ENCODE measurements at regions not wholly inside any gene's neighbourhood (a gene's known extent, or its start where the extent isn't known, plus 50 kb on each side); places are given as distances from the start of the nearest gene placed in this dataset.

DNA sequence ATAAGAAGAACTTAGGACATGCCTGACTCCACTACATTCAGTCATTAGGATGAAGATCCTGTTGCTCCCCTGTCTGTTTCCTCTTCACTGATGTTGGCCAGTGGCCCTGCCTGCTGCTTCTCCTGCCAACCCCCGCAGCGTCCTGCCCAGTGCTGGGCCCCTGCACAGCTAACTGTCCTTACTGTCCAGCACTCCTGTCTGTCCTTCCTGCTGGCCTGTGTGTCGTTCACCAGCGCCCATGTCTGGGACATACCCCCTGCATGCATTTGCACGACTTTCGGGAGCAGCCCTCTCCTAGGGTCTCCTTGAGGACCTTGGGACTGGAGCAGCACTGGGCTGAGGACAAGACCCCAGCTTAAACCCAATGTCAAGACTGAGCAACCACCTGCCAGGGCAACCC lies 547.6 kb downstream of the BNC2 start:
- Histone ChIP-seq H3K4me3 (no peak overlapping the region), H3K4me1 (ENCODE audit: insufficient read depth) (peaks cover 16% of the 10 kb centered on the region), H3K36me3 (no peaks in the 10 kb centered on the region), H3K27ac (no peak overlapping the region), H3K9me3 (no peaks in the 10 kb centered on the region), H3K27me3 (no peaks in the 10 kb centered on the region)
- intact Hi-C loops (cut with DNase I): loop anchor here in 1 of 4 donors (10.0 kb wide), 1 partner anchor 382 kb away; no protein-coding TSS in a partner anchor
- no peak for DNase-seq
- 76 to 87% (median 83%) methylated on average over 6 of the region's 6 CpGs for WGBS, 3 donors
- TF ChIP-seq, protein P1, sequence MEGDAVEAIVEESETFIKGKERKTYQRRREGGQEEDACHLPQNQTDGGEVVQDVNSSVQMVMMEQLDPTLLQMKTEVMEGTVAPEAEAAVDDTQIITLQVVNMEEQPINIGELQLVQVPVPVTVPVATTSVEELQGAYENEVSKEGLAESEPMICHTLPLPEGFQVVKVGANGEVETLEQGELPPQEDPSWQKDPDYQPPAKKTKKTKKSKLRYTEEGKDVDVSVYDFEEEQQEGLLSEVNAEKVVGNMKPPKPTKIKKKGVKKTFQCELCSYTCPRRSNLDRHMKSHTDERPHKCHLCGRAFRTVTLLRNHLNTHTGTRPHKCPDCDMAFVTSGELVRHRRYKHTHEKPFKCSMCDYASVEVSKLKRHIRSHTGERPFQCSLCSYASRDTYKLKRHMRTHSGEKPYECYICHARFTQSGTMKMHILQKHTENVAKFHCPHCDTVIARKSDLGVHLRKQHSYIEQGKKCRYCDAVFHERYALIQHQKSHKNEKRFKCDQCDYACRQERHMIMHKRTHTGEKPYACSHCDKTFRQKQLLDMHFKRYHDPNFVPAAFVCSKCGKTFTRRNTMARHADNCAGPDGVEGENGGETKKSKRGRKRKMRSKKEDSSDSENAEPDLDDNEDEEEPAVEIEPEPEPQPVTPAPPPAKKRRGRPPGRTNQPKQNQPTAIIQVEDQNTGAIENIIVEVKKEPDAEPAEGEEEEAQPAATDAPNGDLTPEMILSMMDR (IDR thresholded peaks at IDR 0.05): no peak
- TF ChIP-seq POLR2A (IDR thresholded peaks at IDR 0.05) (no peak), EP300 (IDR thresholded peaks at IDR 0.05) (no peak)

DNA sequence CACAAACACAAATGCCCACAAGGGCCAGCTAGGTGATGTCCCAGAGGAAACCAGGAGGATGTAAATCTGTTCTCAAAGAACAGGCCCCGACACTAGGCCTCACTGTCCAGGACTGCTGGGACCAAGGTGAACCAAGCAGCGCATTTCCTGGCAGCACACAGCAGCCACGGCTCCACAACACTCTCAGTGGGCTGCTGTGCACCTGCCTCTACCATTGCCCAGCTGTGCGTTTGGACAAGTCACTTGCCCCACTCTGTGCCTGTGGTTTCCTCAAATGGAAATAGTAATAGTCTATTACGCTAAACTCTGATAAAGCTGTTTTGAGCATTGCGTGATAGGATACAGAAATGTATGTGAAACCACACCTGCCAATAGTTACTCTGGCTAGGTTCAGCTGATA lies 544.5 kb downstream of the BNC2 start:
- H3K4me3 ChIP-seq: no peak overlapping the region
- peaks cover 24% of the 10 kb centered on the region for H3K4me1 ChIP-seq (ENCODE audit: insufficient read depth)
- no peaks in the 10 kb centered on the region for H3K27me3 ChIP-seq
- no peaks in the 10 kb centered on the region for H3K9me3 ChIP-seq
- TF ChIP-seq, protein P1 (IDR thresholded peaks at IDR 0.05): no peak
- TF ChIP-seq POLR2A (IDR thresholded peaks at IDR 0.05): no peak
- TF ChIP-seq EP300 (IDR thresholded peaks at IDR 0.05): no peak
- DNase-seq: no peak
- intact Hi-C loops (cut with DNase I): loop anchor here in 1 of 4 donors (10.0 kb wide), 1 partner anchor 379 kb away; no protein-coding TSS in a partner anchor
- no peaks in the 10 kb centered on the region for H3K36me3 ChIP-seq
- H3K27ac ChIP-seq: no peak overlapping the region
- 94 to 98% (median 96%) methylated on average over 6 of the region's 6 CpGs for WGBS, 3 donors

DNA sequence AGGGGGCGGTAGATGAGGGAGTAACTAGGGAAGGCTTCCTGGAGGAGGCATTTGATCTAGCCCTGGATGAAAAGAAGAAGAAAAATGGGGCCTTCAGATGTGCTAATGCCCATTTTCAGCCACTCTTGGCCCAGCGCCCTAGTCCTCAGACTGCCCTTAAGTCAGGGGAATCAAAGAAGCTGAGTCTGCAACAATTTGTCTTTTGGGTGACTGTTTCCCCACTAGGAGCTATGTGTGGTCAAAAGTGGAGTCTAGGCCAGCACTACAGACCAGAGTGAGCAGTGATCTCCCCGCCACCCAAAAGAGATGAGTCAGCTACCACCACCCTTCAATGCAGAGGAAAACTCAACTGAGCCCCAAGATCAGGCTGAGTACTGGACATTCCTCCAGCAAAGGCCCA lies 542.1 kb downstream of the BNC2 start:
- TF ChIP-seq EP300 (IDR thresholded peaks at IDR 0.05): no peak
- peaks cover 18% of the 10 kb centered on the region for H3K4me1 ChIP-seq (ENCODE audit: insufficient read depth)
- H3K27me3 ChIP-seq: no peaks in the 10 kb centered on the region
- no peaks in the 10 kb centered on the region for H3K36me3 ChIP-seq
- H3K4me3 ChIP-seq: no peak overlapping the region
- intact Hi-C loops (cut with DNase I): loop anchor here in 1 of 4 donors (10.0 kb wide), 1 partner anchor 376 kb away; no protein-coding TSS in a partner anchor
- 93 to 98% (median 94%) methylated on average over 3 of the region's 3 CpGs for WGBS, 3 donors
- no peaks in the 10 kb centered on the region for H3K9me3 ChIP-seq
- H3K27ac ChIP-seq: peak overlapping the region in 1 of 2 donors; percentile 69
- peak in 1 of 5 donors; percentile 38 for DNase-seq

DNA sequence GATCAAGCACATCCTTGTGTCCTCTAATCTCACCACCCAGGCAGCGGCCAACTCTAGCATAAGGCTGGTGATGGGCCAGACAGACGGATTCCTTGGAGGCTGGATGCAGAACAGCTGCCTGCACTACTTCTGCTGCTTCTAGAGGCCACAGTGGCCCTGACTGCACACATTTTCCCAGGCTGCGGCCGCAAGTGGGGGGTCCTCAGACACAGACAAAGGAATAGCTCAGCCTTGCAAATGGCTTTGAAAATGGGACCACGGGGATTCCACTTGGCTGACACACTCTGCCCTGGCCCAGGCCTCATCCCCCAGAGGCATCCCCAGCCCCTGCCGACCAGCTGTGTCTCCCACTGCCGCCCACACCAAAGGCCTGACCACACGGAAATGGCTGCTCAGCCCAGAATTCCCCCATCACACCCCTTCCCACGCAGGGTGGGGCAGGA lies 540.8 kb downstream of the BNC2 start:
- DNase-seq: peak; percentile 71 to 80 (median 76)
- Histone ChIP-seq H3K4me3 (no peak overlapping the region), H3K4me1 (ENCODE audit: insufficient read depth) (peaks cover 16% of the 10 kb centered on the region), H3K27me3 (no peaks in the 10 kb centered on the region), H3K27ac (peak overlapping the region; percentile 27 to 69), H3K36me3 (no peaks in the 10 kb centered on the region), H3K9me3 (no peaks in the 10 kb centered on the region)
- WGBS, 3 donors: 6 to 17% (median 13%) methylated on average over 9 of the region's 9 CpGs
- intact Hi-C loops (cut with DNase I): loop anchor here in 3 of 4 donors (10.0 kb wide), 4 partner anchors 185 to 495 kb away; no protein-coding TSS in a partner anchor
- TF ChIP-seq POLR2A (IDR thresholded peaks at IDR 0.05): no peak
- TF ChIP-seq, protein P1 (IDR thresholded peaks at IDR 0.05): no peak
- TF ChIP-seq EP300 (IDR thresholded peaks at IDR 0.05): no peak

DNA sequence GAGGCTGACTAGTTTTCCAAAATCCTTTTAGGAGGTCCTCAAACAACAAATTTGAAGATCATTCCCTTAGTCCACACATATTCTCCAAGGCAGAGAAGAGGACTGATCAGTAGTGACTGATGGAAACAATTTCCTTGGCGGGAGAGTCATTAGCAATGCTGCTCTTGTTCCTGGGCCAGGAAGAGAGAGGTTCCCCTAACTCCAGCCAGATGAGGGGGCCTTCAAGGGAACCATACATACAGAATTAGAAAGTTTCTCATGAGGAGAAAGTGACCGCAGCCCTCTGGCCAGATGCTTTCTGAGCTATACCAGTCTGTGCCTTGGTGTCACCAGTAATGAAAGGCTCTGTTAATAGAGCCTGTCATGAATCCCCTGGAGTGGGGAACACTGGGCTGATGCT lies 539.4 kb downstream of the BNC2 start:
- intact Hi-C loops (cut with DNase I): loop anchor here in 2 of 4 donors (10.0 kb wide), 3 partner anchors 184 to 494 kb away; no protein-coding TSS in a partner anchor
- Histone ChIP-seq H3K36me3 (no peaks in the 10 kb centered on the region), H3K4me3 (no peak overlapping the region), H3K27ac (peak overlapping the region in 1 of 2 donors; percentile 44), H3K9me3 (no peaks in the 10 kb centered on the region), H3K4me1 (ENCODE audit: insufficient read depth) (peaks cover 21% of the 10 kb centered on the region), H3K27me3 (no peaks in the 10 kb centered on the region)
- DNase-seq: peak in 1 of 5 donors; percentile 10
- WGBS, 3 donors: 88 to 98% (median 97%) methylated on average over 2 of the region's 2 CpGs
- TF ChIP-seq, protein P1 (IDR thresholded peaks at IDR 0.05): no peak
- no peak for TF ChIP-seq EP300 (IDR thresholded peaks at IDR 0.05)
- no peak for TF ChIP-seq POLR2A (IDR thresholded peaks at IDR 0.05)

Data from ovary (tissue), 7 donors.